ENCODE measurements at regions not wholly inside any gene's neighbourhood (a gene's known extent, or its start where the extent isn't known, plus 50 kb on each side); places are given as distances from the start of the nearest gene placed in this dataset.

- DNase-seq (ENCODE audit: low spot score), result no peak
These were observed 328.8 kb downstream of the PRELID2 start for GRCh38 chr5:145506185-145506850.

DNA sequence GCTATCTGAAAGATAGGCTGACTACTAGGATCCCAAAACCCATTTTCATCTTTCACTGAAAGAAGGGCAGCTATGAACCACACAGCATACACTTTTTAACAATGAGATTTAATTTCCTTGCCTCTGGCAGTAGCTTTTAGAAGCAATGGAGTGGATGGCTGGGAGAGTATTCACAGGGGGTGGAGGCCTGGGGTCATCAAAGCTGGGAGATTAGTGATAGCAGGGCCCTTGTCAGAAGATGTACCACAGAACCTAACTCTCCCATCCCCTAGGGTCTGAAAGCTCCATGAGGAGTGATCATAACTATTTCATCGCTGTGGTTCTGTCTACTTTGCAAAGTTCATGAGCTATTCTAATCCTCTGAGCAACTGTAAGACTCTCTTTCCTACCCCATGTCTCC lies 332.2 kb downstream of the PRELID2 start:
- no peak for DNase-seq (ENCODE audit: low spot score)

DNA sequence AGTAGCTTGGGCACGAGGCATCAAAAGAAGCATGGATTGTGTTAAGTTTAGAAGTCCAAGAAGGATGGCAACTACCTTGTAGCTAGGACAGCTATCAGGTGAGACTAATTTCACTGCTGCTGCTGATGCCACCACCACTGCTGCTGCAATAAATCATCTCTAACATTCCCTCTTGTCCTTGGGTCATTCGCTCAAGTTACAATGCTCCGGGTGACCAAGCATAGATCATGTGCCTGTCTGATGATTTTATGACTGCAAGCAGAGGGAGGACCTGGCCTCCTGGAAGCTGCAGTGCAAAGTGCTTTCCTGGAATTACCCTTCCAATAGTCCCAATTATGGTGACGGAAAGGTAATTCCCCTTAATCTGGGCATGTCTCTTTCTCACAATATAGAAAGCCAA lies 334.4 kb downstream of the PRELID2 start:
- DNase-seq (ENCODE audit: low spot score), result no peak

DNA sequence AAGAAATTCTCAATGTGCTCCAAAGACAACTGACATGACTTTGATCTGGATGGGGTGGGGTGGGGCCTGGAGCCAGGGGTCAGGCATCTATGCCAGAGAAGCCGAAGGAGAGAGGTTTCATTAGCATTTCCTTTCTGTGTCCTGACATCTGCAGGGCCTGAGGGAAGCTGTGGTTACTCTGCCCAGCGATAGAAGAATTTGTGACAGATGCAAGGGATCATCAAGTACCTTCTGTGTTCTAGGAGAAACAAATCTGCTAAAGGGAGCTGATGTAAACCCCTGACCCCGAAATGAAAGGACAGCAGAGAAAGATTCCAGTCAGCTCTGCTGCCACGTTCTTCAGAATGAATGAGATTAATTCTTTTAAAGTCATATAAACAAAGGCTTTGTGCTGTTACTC lies 335.7 kb downstream of the PRELID2 start:
- no peak for DNase-seq (ENCODE audit: low spot score)

- no peak for DNase-seq (ENCODE audit: low spot score)
These were observed 338.1 kb downstream of the PRELID2 start for GRCh38 chr5:145497052-145497451.

DNA sequence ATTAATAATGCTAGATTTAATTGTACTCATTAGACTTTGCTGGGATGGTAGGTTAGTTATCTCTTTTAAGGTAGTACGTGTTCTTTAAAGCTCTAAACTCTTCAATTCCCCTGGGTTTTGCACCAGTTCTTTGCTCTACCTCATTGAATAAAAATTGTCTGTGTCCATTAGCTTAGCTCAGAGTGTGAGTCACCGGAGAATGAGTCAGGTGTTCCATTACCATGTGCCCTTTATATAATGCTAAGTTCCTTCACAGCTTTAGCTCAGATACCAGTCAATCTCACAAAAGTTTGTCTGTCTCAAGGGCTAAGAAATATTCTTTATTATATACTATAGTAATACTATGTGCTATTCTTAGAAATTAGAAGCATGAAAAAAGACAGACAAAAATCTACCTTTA lies 339.4 kb downstream of the PRELID2 start:
- no peak for DNase-seq (ENCODE audit: low spot score)

DNA sequence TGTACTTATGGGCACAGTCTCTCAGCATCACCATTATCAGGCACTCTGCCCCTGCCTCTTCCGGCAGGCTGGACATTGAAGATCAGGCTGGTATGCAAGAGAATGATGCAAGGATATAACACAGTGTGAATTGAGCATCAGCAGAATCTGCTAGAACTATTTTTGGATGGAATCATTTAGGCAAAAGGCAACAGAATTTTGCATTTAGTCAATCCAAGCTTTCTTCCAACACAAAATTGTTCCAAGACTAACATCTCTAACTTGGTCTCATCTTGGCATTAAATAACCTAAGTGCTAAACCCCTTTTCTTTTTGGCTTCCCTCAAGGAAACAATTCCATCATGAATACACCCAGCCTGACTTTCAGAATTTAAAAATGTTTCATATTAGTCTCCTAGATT lies 339.9 kb downstream of the PRELID2 start:
- DNase-seq (ENCODE audit: low spot score), result no peak

- DNase-seq (ENCODE audit: low spot score), result no peak
These were observed 341.7 kb downstream of the PRELID2 start for GRCh38 chr5:145493435-145493834.

GRCh38 chr5:145489516-145489915 lies 345.6 kb downstream of the PRELID2 start:
- DNase-seq (ENCODE audit: low spot score), result no peak

GRCh38 chr5:145484158-145484557 lies 351.0 kb downstream of the PRELID2 start:
- no peak for DNase-seq (ENCODE audit: low spot score)

DNA sequence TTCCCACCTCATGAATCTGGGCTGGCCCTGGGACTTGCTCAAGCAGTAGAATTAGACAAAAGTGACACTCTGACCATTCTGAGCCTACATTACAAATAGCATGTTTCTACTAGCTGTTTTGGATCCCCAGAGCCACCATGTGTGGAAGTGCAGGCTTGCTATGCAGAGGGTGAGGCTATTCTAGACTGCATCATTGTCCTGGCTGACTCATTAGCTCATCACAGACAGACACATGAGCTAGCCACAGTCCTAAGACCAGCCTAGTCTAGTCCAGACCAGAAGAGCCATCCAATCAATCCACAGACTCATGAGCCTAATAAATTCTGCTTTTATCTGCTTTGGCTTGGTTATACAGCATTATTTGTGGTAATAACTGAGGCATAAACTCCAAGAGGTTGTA lies 351.9 kb downstream of the PRELID2 start:
- no peak for DNase-seq (ENCODE audit: low spot score)

GRCh38 chr5:145479857-145480256 lies 355.3 kb downstream of the PRELID2 start:
- no peak for DNase-seq (ENCODE audit: low spot score)

DNA sequence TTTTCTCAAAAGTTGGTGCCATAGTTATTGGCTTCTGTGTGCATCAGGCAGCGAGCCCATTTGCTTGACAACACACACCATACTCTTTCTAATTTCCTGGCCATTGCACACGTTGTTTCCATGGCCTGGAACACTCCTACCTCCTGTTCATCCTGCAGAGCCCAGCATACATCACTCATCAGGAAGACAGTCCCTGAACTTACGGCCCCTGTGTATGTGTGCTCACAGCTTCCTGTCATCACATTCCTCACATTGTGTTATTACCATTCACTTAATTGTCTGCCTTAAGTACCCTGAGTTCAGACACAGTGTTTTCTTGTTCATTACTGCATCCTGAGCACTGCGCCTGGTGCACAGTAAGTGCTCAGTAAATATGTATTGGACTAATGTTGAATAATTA lies 355.9 kb downstream of the PRELID2 start:
- no peak for DNase-seq (ENCODE audit: low spot score)

DNA sequence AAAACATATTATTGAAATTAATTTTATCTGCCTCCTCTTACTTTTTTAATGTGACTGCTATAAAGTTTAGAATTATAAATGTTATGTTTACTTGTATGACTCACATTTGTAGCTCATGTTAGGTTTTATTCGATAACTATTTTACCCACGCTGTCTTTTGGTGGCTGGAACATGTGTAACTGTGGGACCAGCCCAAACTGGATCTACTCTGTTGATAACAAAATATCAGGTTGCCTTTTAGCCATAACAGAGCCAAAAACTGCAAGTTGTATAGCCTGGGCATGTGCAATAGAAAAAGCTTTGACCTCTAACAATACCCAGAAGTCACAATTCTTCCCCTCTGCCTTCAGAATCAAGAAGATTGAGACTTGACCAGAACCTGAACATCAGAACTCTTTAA lies 356.5 kb downstream of the PRELID2 start:
- DNase-seq (ENCODE audit: low spot score), result no peak

DNA sequence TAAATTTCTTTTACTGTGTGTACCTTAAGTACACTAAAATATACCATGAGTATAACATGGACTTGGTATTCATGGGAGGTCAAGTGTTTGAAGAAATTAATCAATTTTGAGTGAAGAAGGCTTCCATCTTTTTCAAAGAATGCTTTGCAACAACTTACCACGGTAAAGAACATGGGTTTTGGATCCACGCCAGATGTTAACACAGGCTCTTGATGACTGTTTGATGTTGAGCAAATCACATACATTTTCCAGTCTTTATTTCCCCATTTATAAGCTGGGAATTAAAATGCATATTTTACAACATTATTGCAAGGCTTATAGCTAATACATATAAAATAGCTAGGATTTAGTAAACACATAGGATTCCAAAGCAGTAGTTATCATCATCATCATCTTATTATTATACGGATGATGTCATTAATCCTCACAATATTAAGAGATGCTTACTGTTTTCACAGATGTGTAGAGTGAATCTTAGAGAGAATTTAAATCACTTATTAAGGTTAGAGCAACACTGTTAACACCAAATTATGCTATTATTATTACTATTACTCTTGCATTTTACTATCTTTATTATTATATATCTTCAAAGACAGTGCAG lies 362.0 kb downstream of the PRELID2 start:
- no peak for DNase-seq (ENCODE audit: low spot score)

DNA sequence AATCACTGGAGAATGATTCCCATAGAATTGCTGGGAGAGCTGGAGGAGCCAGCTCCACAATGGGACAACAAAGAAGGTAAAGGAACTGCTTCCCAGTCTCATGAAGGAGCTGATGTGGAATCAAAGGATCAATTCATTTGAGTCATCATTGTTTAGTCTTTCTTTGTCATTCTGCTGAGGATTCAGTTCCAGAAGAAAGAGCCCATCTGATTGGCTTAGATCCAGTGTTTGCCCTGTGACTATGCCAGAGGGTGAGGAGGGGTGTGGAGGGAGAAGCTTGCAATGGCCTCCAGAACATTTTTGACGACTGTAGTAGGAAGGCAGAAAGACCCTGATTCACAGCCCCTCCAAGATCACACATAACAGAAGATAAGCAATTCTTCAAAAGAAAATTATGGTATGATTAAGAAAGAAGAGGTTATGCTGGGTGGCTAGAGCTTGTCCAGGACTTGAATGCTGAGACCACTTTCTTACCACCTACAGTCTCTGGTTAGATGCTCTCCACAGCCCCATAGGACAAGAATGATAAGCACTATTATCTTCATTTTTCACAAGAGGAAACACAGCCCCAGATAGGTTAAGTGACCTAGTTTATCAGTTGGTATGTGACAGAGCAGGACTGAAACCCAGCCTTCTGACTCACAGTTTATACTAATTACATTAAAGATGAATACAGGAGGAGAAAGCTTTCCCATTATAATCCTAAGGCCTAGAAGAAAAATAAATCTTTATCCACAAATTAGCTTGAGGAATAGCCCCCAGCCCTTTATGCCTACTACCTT lies 363.1 kb downstream of the PRELID2 start:
- no peak for DNase-seq (ENCODE audit: low spot score)

DNA sequence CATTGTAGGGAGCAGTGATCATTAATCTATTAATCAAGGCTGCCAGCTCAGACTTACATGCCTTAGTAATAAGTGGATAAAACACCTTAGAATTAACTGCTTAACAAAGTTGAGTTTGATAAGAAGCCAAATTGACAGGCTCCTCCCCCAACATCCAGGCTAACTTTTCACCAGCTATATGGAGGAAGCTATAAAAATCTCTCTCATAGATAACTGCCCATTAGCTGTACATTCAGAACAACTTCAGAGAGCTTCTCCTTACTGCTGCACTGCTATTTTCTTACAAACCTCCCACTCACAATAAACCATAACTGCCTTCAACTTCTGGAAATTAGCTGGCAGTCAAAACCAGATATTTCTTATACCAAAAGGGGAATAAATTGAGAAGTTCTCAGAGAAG lies 364.1 kb downstream of the PRELID2 start:
- DNase-seq (ENCODE audit: low spot score), result no peak

DNA sequence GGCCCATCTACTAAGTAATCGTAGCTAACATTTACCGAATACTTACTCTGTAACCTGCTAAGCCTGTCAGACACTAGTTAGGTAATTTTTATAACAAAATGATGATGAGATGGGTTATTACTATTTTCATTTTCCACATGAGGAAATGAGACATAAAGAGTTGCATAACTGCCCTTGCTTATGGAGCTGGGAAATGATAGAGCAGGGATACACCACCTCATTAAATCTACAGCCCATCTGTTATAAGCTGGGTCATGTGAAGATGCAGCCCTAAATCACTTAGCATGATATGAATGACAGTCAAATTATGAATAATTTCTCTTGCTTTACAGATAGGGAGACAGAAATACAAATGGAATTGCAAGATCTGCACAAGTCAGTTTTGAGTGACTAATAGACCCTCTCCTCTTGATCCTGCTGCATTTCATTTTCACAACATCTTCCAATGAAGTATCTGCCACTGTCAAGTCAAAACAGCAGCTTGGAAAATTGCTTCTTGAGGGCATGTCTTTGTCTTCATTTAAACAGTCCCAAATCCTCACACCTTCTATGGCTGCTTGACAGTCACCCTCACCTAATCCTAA lies 364.7 kb downstream of the PRELID2 start:
- no peak for DNase-seq (ENCODE audit: low spot score)

- DNase-seq (ENCODE audit: low spot score), result no peak
These were observed 367.7 kb downstream of the PRELID2 start for GRCh38 chr5:145467446-145467845.

- DNase-seq (ENCODE audit: low spot score), result no peak
These were observed 368.6 kb downstream of the PRELID2 start for GRCh38 chr5:145466533-145466932.

DNA sequence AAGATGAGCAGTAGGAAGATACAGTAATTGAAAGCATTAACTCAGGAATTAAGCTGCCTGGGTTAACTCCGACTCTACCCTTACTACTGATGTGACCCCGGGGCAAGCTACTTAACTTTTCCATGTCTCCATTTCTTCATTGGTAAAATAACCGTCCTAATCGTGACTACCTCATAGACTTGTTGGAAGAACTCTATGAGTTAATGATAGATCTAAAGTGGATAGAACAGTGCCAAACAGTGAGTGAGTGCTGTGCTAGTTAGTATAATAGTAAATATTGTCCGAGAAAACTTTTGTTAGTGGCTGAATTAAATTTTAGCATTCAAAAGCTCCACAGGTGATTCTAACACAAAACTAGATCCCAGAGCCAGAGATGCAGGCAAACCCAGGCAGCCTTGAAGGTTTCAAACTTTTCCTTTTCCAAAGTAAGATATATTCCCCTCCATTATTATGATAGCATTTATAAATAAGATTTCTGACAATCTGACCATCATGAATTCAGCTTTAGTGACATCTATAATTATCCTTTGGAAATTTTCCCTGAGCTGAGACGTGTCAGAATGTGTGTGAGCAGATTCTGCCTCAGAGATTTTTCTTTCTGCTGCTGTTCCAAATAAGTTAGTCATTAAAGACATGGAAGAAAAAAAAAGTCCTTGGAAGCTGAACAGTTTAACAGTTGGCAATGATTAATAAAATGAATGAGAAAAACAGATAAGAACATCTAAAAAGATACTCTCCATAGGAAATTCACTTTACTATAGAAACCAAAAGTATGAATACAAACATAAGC lies 369.5 kb downstream of the PRELID2 start:
- no peak for DNase-seq (ENCODE audit: low spot score)

DNA sequence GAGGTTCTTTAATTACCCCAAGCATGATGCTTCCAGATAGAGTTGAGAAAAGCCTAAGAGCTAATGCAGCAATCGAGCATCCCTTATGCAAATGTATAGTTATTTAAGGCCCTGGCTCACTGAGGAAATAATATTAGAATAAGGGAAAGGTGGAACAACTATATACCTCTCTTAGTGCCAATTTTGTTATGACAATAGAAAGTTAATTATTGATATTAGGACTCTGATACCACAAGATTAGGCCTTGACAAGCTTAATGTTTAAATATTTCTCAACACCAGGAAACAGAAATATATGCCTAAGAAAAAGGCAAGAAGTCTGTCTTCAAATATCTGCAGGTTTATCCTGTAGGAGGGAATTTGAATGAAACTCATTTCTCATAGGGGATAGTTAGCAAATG lies 371.0 kb downstream of the PRELID2 start:
- no peak for DNase-seq (ENCODE audit: low spot score)
